CD4-positive, alpha-beta T cell (primary cell): ENCODE measurements at regions not wholly inside any gene's neighbourhood (a gene's known extent, or its start where the extent isn't known, plus 50 kb on each side); places are given as distances from the start of the nearest gene placed in this dataset.

Experiments
- ATAC-seq: fragments of 200-7000 bp; cut with Tn5 transposase; one replicate; pipeline ENCODE4 v1.10.0; 2022; ENCODE audit warnings: mild to moderate bottlenecking; ENCODE audit not compliant: poor library complexity
- CTCF ChIA-PET: fragments of 350-600 bp; sonication (Branson Sonifier 250); formaldehyde crosslinking; loops from one replicate; lab custom pipeline; 2021; ENCODE audit warnings: antibody characterized with exemption, inconsistent platforms; lab: Charles Lee
- POLR2A ChIA-PET: fragments of 350-600 bp; sonication (Branson Sonifier 250); formaldehyde crosslinking; loops from one replicate; lab custom pipeline; 2021; ENCODE audit warnings: antibody characterized with exemption, inconsistent platforms; lab: Charles Lee
- DNase-seq, 14 experiments: peaks; one replicate each; pipeline ENCODE4 v3.0.0-alpha.2; 2013 to 2020; ENCODE audit warnings: mixed read lengths in 2 of 14
- H3K27ac ChIP-seq, 2 donors: one replicate each; pipeline versions ENCODE4 v1.5.1 to v1.7.0; 2013; ENCODE audit warnings: low read length in 2 of 2, low read depth in 1 of 2, mild to moderate bottlenecking in 1 of 2
- H3K27me3 ChIP-seq, 2 experiments: 1 replicate in 1 of 2; 2 replicates in 1 of 2; pipeline versions ENCODE4 v1.6.1 to v1.7.0; 2013; ENCODE audit warnings: low read length in 2 of 2, control low read depth in 1 of 2, mild to moderate bottlenecking in 1 of 2, moderate library complexity in 1 of 2; ENCODE audit not compliant: insufficient read depth in 2 of 2, control insufficient read depth in 1 of 2
- H3K36me3 ChIP-seq: one replicate; pipeline ENCODE4 v1.6.1; 2013; ENCODE audit warnings: low read length, control low read depth; ENCODE audit not compliant: insufficient read depth
- H3K4me1 ChIP-seq: one replicate; pipeline ENCODE4 v1.6.1; 2013; ENCODE audit warnings: low read length, control low read depth; ENCODE audit not compliant: insufficient read depth
- H3K4me3 ChIP-seq: one replicate; pipeline ENCODE4 v1.5.1; 2013; ENCODE audit warnings: mild to moderate bottlenecking, low read length, moderate library complexity
- H3K9me3 ChIP-seq, 2 experiments: 1 replicate in 1 of 2; 2 replicates in 1 of 2; pipeline versions ENCODE4 v1.6.1 to v1.7.0; 2013; ENCODE audit warnings: low read length in 2 of 2, mild to moderate bottlenecking in 2 of 2, control low read depth in 1 of 2, moderate library complexity in 1 of 2; ENCODE audit not compliant: control insufficient read depth in 1 of 2, insufficient read depth in 1 of 2
- H3K27ac Mint-ChIP-seq: one replicate; pipeline ENCODE4 v1.8.0; 2020; ENCODE audit warnings: mixed read lengths
- H3K27me3 Mint-ChIP-seq: one replicate; pipeline ENCODE4 v1.8.0; 2021; ENCODE audit warnings: mixed read lengths
- H3K36me3 Mint-ChIP-seq: one replicate; pipeline ENCODE4 v1.8.0; 2021; ENCODE audit warnings: low read depth, mixed read lengths
- H3K4me1 Mint-ChIP-seq: one replicate; pipeline ENCODE4 v1.8.0; 2021; ENCODE audit warnings: low read depth, mixed read lengths
- H3K4me3 Mint-ChIP-seq: one replicate; pipeline ENCODE4 v1.8.0; 2020; ENCODE audit warnings: mild to moderate bottlenecking, mixed read lengths
- H3K9me3 Mint-ChIP-seq: one replicate; pipeline ENCODE4 v1.8.0; 2020; ENCODE audit warnings: mixed read lengths
- CTCF ChIP-seq: fragments of 200-600 bp; IDR thresholded peaks from one replicate; pipeline ENCODE4 v1.8.0; 2022; ENCODE audit warnings: antibody characterized with exemption, mild to moderate bottlenecking
- intact Hi-C, 2 experiments: fragments of 100-400 bp; cut with DNase I in 1 of 2; cut with micrococcal nuclease in 1 of 2; formaldehyde crosslinking; loops; one replicate each; pipeline versions ENCODE4 v1.15.1 to v1.9.0; 2023 to 2025; cut with DNase I, micrococcal nuclease

- H3K27ac Mint-ChIP-seq, result no peak overlapping the region
- H3K4me3 Mint-ChIP-seq, result no peak overlapping the region
- no peaks in the 10 kb centered on the region for H3K9me3 Mint-ChIP-seq
- Histone ChIP-seq H3K9me3 (peaks cover 0 to 7% of the 10 kb centered on the region in 2 experiments), H3K36me3 (no peaks in the 10 kb centered on the region), H3K27ac (no peak overlapping the region), H3K27me3 (no peaks in the 10 kb centered on the region), H3K4me1 (no peaks in the 10 kb centered on the region), H3K4me3 (no peak overlapping the region)
- DNase-seq (no peak), ATAC-seq (no peak)
- CTCF ChIA-PET, result no interaction called here
- intact Hi-C loops, result no loop called here
- H3K36me3 Mint-ChIP-seq, result no peaks in the 10 kb centered on the region
- POLR2A ChIA-PET, result no interaction called here
- no peak for TF ChIP-seq CTCF
- H3K27me3 Mint-ChIP-seq, result peaks cover 13% of the 10 kb centered on the region
- H3K4me1 Mint-ChIP-seq, result peaks cover 5% of the 10 kb centered on the region
These were observed 231.1 kb downstream of the UTP18 start for GRCh38 chr17:51491416-51491815.

GRCh38 chr17:51493206-51493605, 232.9 kb downstream of the UTP18 start:
- no peak for TF ChIP-seq CTCF
- Mint-ChIP-seq H3K4me3 (no peak overlapping the region), H3K36me3 (no peaks in the 10 kb centered on the region), H3K27me3 (no peaks in the 10 kb centered on the region), H3K4me1 (no peaks in the 10 kb centered on the region), H3K9me3 (no peaks in the 10 kb centered on the region), H3K27ac (no peak overlapping the region)
- Histone ChIP-seq H3K9me3 (peaks cover 0 to 7% of the 10 kb centered on the region in 2 experiments), H3K36me3 (no peaks in the 10 kb centered on the region), H3K4me1 (no peaks in the 10 kb centered on the region), H3K27me3 (no peaks in the 10 kb centered on the region), H3K27ac (no peak overlapping the region), H3K4me3 (no peak overlapping the region)
- DNase-seq, result no peak
- POLR2A ChIA-PET, result no interaction called here
- intact Hi-C loops, result no loop called here
- CTCF ChIA-PET, result no interaction called here
- no peak for ATAC-seq

DNA sequence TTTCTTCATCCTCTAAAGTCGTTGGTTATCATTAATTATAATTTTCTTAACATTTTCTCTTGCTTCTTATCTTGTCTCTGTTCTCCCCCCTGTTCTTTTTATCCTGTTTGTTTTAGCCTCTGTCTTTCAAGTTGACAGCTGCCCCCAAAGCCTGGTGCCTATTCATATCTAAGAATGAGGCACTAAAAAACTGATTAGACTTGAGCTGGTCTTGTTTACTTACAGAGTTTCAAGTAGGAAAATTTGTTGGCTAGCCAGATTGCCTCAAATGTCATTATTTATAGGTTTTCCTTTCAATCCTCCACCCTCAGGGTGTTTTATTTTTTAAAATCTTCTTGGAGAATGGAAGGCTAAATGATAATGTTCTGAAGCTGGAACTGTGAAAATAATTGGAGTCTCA, 236.0 kb downstream of the UTP18 start:
- Mint-ChIP-seq H3K27ac (no peak overlapping the region), H3K27me3 (no peaks in the 10 kb centered on the region), H3K9me3 (no peaks in the 10 kb centered on the region), H3K4me1 (no peaks in the 10 kb centered on the region), H3K36me3 (no peaks in the 10 kb centered on the region), H3K4me3 (no peak overlapping the region)
- POLR2A ChIA-PET, result no interaction called here
- no peak for TF ChIP-seq CTCF
- ATAC-seq, result no peak
- no peaks in the 10 kb centered on the region for H3K4me1 ChIP-seq
- no peaks in the 10 kb centered on the region for H3K27me3 ChIP-seq
- peaks cover 0 to 3% of the 10 kb centered on the region in 2 experiments for H3K9me3 ChIP-seq
- no peak for DNase-seq
- CTCF ChIA-PET, result no interaction called here
- H3K27ac ChIP-seq, result no peak overlapping the region
- no peak overlapping the region for H3K4me3 ChIP-seq
- no peaks in the 10 kb centered on the region for H3K36me3 ChIP-seq
- intact Hi-C loops, result no loop called here
